ENCODE measurements at regions not wholly inside any gene's neighbourhood (a gene's known extent, or its start where the extent isn't known, plus 50 kb on each side); places are given as distances from the start of the nearest gene placed in this dataset.
"Not testable (repeated sequence)": the region's sequence is repeated elsewhere in the genome, so short reads cannot be mapped to it uniquely, and the experiment has no call there.

DNA sequence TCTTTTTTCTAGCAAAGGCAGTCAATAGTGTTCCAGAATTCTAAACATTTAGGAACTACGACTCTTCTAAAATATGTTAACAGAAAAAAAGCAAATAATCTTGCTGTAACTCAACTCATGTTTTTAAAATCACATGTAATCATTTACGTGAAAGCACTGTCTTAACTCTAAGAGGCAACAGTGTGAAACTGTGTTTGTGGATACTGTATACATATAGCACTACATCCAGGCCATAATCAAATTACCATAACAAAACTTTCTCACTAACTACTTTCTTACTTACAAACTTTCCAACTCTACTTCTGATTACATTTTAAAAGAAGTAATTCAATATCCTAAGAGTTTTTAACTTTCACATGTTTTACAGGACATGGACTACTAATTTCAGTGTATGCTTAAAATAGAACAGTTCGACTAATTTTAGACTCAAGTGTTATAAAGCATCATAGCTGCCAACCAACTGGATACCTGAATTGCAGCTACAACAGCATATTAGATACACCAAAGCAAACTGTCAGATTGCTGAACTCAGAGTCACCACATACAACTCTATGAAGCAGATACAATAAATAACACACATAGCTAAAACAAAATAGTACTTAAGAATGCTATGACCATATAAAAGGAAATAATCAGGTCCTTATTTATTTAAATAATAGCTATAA is 121.6 kb upstream of the BEND6 start:
- no peak for DNase-seq (ENCODE audit: low spot score)
- Histone ChIP-seq H3K4me3 (no peak overlapping the region), H3K27ac (no peak overlapping the region)
- TF ChIP-seq, protein P1, sequence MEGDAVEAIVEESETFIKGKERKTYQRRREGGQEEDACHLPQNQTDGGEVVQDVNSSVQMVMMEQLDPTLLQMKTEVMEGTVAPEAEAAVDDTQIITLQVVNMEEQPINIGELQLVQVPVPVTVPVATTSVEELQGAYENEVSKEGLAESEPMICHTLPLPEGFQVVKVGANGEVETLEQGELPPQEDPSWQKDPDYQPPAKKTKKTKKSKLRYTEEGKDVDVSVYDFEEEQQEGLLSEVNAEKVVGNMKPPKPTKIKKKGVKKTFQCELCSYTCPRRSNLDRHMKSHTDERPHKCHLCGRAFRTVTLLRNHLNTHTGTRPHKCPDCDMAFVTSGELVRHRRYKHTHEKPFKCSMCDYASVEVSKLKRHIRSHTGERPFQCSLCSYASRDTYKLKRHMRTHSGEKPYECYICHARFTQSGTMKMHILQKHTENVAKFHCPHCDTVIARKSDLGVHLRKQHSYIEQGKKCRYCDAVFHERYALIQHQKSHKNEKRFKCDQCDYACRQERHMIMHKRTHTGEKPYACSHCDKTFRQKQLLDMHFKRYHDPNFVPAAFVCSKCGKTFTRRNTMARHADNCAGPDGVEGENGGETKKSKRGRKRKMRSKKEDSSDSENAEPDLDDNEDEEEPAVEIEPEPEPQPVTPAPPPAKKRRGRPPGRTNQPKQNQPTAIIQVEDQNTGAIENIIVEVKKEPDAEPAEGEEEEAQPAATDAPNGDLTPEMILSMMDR (IDR thresholded peaks at IDR 0.05): no peak

DNA sequence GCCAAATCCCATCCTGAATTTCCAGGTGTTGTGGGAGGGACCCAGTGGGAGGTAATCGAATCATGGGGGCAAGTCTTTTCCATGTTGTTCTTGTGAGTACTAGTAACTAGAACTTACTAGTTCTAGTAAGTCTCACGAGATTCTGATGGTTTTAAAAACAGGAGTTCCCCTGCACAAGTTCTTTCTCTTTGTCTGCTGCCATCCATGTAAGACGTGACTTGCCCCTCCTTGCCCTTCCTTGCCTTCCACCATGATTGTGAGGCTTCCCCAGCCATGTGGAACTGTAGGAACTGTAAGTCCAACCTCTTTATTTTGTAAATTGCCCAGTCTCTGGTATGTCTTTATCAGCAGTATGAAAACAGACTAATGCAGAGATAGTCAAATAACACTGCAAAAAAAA is 122.7 kb upstream of the BEND6 start:
- Histone ChIP-seq H3K27ac (no peak overlapping the region), H3K4me3 (no peak overlapping the region)
- TF ChIP-seq, protein P1 (IDR thresholded peaks at IDR 0.05): no peak
- no peak for DNase-seq (ENCODE audit: low spot score)

DNA sequence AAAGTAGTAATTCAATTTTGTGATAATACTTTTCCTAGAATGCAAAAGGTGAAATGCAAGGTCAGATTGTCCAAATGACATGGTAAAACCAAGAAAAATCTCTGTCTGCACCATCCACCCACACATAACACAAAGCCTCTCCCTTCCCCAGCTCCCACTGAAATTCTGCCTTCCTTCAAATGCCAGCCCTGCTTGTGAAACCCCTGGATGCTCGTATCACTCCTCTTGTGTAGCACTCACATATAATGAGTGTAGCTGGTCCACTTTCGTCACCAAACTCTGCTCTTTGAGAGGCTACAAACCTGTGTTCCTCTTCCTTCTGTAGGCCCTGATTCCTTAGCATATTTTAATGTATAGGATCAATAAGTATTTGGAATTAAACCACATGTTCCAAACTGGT is 123.6 kb upstream of the BEND6 start:
- TF ChIP-seq, protein P1 (IDR thresholded peaks at IDR 0.05): no peak
- DNase-seq (ENCODE audit: low spot score): no peak
- Histone ChIP-seq H3K4me3 (no peak overlapping the region), H3K27ac (no peak overlapping the region)

DNA sequence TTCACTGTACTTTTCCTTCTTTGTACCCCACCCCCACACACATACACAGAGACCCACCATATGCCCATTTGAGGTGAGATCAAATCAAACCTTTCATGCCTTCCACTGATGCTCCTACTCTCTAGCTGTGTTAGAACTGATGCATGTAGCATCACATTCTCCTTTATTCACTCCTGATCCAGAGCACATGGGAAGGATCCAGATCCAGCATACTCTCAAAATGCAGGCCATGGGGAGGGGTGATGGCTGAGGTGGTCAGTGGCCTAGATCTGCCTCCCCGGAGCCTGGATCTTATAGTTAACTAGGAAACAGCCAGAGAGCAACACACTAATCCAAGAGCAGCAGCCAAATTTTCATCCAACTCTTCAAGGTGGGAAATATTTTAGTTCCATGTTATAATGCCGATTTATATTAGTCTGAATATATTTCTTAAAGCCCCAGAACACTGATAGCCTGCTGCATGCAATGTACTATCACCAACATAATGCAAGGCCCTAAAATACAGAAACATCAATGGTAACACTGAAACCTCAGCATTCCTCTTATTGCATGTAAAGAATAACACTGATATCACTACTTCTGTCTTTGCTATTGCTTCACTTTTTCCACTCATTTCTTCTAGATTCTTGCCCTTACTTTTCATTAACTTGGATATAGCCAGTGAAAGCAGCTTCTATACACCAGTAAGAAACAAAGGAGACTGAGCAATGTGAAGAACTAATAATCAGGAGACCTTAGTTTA is 126.8 kb upstream of the BEND6 start:
- Histone ChIP-seq H3K27ac (no peak overlapping the region), H3K4me3 (no peak overlapping the region)
- TF ChIP-seq, protein P1 (IDR thresholded peaks at IDR 0.05): no peak
- no peak for DNase-seq (ENCODE audit: low spot score)

DNA sequence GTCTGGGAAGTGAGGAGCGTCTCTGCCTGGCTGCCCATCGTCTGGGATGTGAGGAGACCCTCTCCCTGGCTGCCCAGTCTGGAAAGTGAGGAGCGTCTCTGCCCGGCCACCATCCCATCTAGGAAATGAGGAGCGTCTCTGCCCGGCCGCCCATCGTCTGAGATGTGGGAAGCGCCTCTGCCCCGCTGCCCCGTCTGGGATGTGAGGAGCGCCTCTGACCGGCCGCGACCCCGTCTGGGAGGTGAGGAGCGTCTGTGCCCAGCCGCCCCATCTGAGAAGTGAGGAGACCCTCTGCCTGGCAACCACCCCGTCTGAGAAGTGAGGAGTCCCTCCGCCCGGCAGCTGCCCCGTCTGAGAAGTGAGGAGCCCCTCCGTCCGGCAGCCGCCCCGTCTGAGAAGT is 130.5 kb upstream of the BEND6 start:
- H3K4me3 ChIP-seq; H3K27ac ChIP-seq; DNase-seq (ENCODE audit: low spot score): not testable (repeated sequence)

DNA sequence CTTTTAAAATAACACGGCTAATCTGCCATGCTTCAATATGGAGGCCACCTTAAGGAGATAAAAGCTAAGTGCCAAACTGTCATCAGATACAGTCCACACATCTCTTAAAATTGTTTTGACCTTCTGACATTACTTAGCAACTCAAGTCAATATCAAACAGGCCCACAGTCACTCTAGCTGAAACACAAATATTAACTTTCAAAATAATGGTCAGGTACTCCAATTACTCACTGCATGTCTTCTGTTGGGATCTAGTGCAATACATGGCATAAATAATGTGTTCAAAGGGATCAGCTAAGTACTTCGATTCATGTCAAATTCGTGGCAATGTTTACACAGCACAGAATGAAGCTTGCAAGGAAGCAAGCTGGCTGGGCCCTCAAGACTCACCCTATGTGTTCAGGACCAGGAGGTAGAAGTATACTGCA is 133.9 kb upstream of the BEND6 start:
- H3K27ac ChIP-seq: no peak overlapping the region
- DNase-seq (ENCODE audit: low spot score): no peak
- TF ChIP-seq, protein P1 (IDR thresholded peaks at IDR 0.05): no peak
- no peak overlapping the region for H3K4me3 ChIP-seq

DNA sequence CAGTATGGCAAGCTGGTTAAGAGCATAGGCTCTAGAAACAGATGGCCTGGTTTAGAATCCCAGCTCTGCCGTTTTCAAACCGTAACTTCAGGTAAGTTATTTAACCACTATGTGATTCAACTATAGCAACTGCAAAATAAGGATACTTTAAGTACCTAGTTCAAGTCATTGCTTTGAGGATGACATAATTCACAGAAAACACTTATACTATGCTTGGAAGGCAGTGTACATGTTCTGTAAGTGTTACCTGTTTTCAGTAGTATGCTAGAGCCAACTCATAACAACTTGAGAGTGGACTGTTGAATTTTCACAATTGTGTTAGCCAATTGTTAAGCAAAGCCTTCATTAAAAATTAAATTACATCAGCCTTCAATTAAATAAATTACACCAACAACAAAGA is 134.8 kb upstream of the BEND6 start:
- H3K27ac ChIP-seq: no peak overlapping the region
- no peak for DNase-seq (ENCODE audit: low spot score)
- TF ChIP-seq, protein P1 (IDR thresholded peaks at IDR 0.05): no peak
- H3K4me3 ChIP-seq: no peak overlapping the region

All from coronary artery (tissue), 2 donors.